Neural crest cell (in vitro differentiated cells): ENCODE measurements at regions not wholly inside any gene's neighbourhood (a gene's known extent, or its start where the extent isn't known, plus 50 kb on each side); places are given as distances from the start of the nearest gene placed in this dataset.

Source experiments
- DNase-seq: peaks from one replicate; pipeline ENCODE4 v3.0.0; 2021; ENCODE audit warnings: low read depth, mixed read lengths, low spot score
- H3K27ac Mint-ChIP-seq: one replicate; pipeline ENCODE4 v1.8.0; 2021; ENCODE audit warnings: mild to moderate bottlenecking, mixed read lengths; ENCODE audit not compliant: unreplicated experiment
- H3K27me3 Mint-ChIP-seq: 2 replicates; pipeline ENCODE4 v1.8.0; 2021; ENCODE audit warnings: low read depth, mild to moderate bottlenecking, mixed read lengths
- H3K36me3 Mint-ChIP-seq: 2 replicates; pipeline ENCODE4 v1.8.0; 2021; ENCODE audit warnings: low read depth, mild to moderate bottlenecking, mixed read lengths
- H3K4me1 Mint-ChIP-seq: 2 replicates; pipeline ENCODE4 v1.8.0; 2021; ENCODE audit warnings: mixed read lengths
- H3K4me3 Mint-ChIP-seq: one replicate; pipeline ENCODE4 v1.8.0; 2021; ENCODE audit warnings: mild to moderate bottlenecking, mixed read lengths
- H3K9me3 Mint-ChIP-seq: 2 replicates; pipeline ENCODE4 v1.8.0; 2021; ENCODE audit warnings: mixed read lengths
- CTCF ChIP-seq: fragments of 200-600 bp; sonication (generic); conservative IDR thresholded peaks from 2 replicates; pipeline ENCODE4 v1.5.0; 2021; ENCODE audit warnings: antibody characterized with exemption, mild to moderate bottlenecking

GRCh38 chr5:91797576-91797975 lies 414.5 kb upstream of the ARRDC3 start:
- Mint-ChIP-seq H3K4me3 (no peak overlapping the region), H3K27ac (no peak overlapping the region), H3K9me3 (peaks cover 13% of the 10 kb centered on the region), H3K27me3 (no peaks in the 10 kb centered on the region), H3K4me1 (no peaks in the 10 kb centered on the region), H3K36me3 (peaks cover 6% of the 10 kb centered on the region)
- TF ChIP-seq CTCF: no peak
- no peak for DNase-seq

GRCh38 chr5:91794856-91795548 lies 411.9 kb upstream of the ARRDC3 start:
- no peaks in the 10 kb centered on the region for H3K27me3 Mint-ChIP-seq
- H3K9me3 Mint-ChIP-seq: no peaks in the 10 kb centered on the region
- no peaks in the 10 kb centered on the region for H3K4me1 Mint-ChIP-seq
- no peak for TF ChIP-seq CTCF
- H3K27ac Mint-ChIP-seq: no peak overlapping the region
- H3K36me3 Mint-ChIP-seq: no peaks in the 10 kb centered on the region
- no peak overlapping the region for H3K4me3 Mint-ChIP-seq
- DNase-seq: no peak

- Mint-ChIP-seq H3K36me3 (no peaks in the 10 kb centered on the region), H3K27ac (no peak overlapping the region), H3K9me3 (no peaks in the 10 kb centered on the region), H3K4me3 (no peak overlapping the region), H3K27me3 (no peaks in the 10 kb centered on the region), H3K4me1 (no peaks in the 10 kb centered on the region)
- no peak for TF ChIP-seq CTCF
- DNase-seq: no peak
These were observed 411.3 kb upstream of the ARRDC3 start for GRCh38 chr5:91794455-91794854.

GRCh38 chr5:91787718-91788117 lies 404.6 kb upstream of the ARRDC3 start:
- Mint-ChIP-seq H3K4me1 (no peaks in the 10 kb centered on the region), H3K36me3 (no peaks in the 10 kb centered on the region), H3K27me3 (no peaks in the 10 kb centered on the region), H3K27ac (no peak overlapping the region), H3K9me3 (no peaks in the 10 kb centered on the region), H3K4me3 (no peak overlapping the region)
- no peak for TF ChIP-seq CTCF
- DNase-seq: no peak

GRCh38 chr5:91777671-91778070 lies 394.6 kb upstream of the ARRDC3 start:
- DNase-seq: no peak
- H3K36me3 Mint-ChIP-seq: peaks cover 3% of the 10 kb centered on the region
- no peak for TF ChIP-seq CTCF

More at GRCh38 chr5:91777671-91778070, 394.6 kb upstream of the ARRDC3 start:
- no peaks in the 10 kb centered on the region for H3K27me3 Mint-ChIP-seq
- H3K9me3 Mint-ChIP-seq: no peaks in the 10 kb centered on the region
- H3K4me1 Mint-ChIP-seq: peaks cover 4% of the 10 kb centered on the region
- no peak overlapping the region for H3K4me3 Mint-ChIP-seq
- no peak overlapping the region for H3K27ac Mint-ChIP-seq
